Mesenchymal stem cell (in vitro differentiated cells and primary cell): ENCODE measurements at regions not wholly inside any gene's neighbourhood (a gene's known extent, or its start where the extent isn't known, plus 50 kb on each side); places are given as distances from the start of the nearest gene placed in this dataset.
"Not testable (repeated sequence)": the region's sequence is repeated elsewhere in the genome, so short reads cannot be mapped to it uniquely, and the experiment has no call there.

ENCODE experiments used
- DNase-seq: peaks from one replicate; pipeline ENCODE4 v3.0.0-alpha.2; 2013
- H2AFZ ChIP-seq: one replicate; pipeline ENCODE4 v1.6.1; 2013; ENCODE audit warnings: low read depth, mild to moderate bottlenecking, control low read depth, inconsistent platforms, low read length, moderate library complexity
- H2AK5ac ChIP-seq: 2 replicates; pipeline ENCODE4 v1.6.1; 2013; ENCODE audit warnings: low read length, moderate library complexity, mild to moderate bottlenecking, inconsistent platforms; ENCODE audit not compliant: severe bottlenecking
- H2BK120ac ChIP-seq: one replicate; pipeline ENCODE4 v1.6.1; 2013; ENCODE audit warnings: low read depth, mild to moderate bottlenecking, inconsistent platforms, low read length, moderate library complexity
- H2BK12ac ChIP-seq, 2 experiments: one replicate each; pipeline ENCODE4 v1.6.1; 2013; ENCODE audit warnings: inconsistent platforms in 2 of 2, low read length in 2 of 2, mild to moderate bottlenecking in 2 of 2, moderate library complexity in 2 of 2, control low read depth in 1 of 2
- H2BK15ac ChIP-seq: one replicate; pipeline ENCODE4 v1.6.1; 2013; ENCODE audit warnings: mild to moderate bottlenecking, low read depth, inconsistent platforms; ENCODE audit not compliant: poor library complexity, severe bottlenecking
- H2BK5ac ChIP-seq: 2 replicates; pipeline ENCODE4 v1.6.1; 2013; ENCODE audit warnings: low read depth, mild to moderate bottlenecking, low read length, control low read depth, inconsistent platforms; ENCODE audit not compliant: poor library complexity, severe bottlenecking
- H3K14ac ChIP-seq, 2 experiments: one replicate each; pipeline ENCODE4 v1.6.1; 2013; ENCODE audit warnings: inconsistent platforms in 2 of 2, low read length in 2 of 2, control low read depth in 1 of 2, mild to moderate bottlenecking in 1 of 2, moderate library complexity in 1 of 2
- H3K18ac ChIP-seq, 2 experiments: one replicate each; pipeline ENCODE4 v1.6.1; 2013; ENCODE audit warnings: inconsistent platforms in 2 of 2, low read length in 2 of 2, control low read depth in 1 of 2, low read depth in 1 of 2, mild to moderate bottlenecking in 1 of 2
- H3K23ac ChIP-seq, 2 experiments: one replicate each; pipeline ENCODE4 v1.6.1; 2013; ENCODE audit warnings: inconsistent platforms in 2 of 2, low read length in 2 of 2, mild to moderate bottlenecking in 2 of 2, moderate library complexity in 2 of 2, control low read depth in 1 of 2
- H3K27ac ChIP-seq: 2 replicates; pipeline ENCODE4 v1.5.1; 2013; ENCODE audit warnings: mild to moderate bottlenecking, moderate library complexity, low read length, control low read depth, inconsistent platforms; ENCODE audit not compliant: poor library complexity, severe bottlenecking
- H3K27me3 ChIP-seq, 2 experiments: 2 replicates each; pipeline versions ENCODE4 v1.6.1 to v1.7.0; 2013; ENCODE audit warnings: low read length in 2 of 2, mild to moderate bottlenecking in 2 of 2, moderate library complexity in 2 of 2, control low read depth in 1 of 2, inconsistent platforms in 1 of 2; ENCODE audit not compliant: control insufficient read depth in 1 of 2, insufficient read depth in 1 of 2
- H3K36me3 ChIP-seq, 2 experiments: 2 replicates each; pipeline versions ENCODE4 v1.6.1 to v1.7.0; 2013; ENCODE audit warnings: low read length in 2 of 2, control low read depth in 1 of 2, inconsistent platforms in 1 of 2, low read depth in 1 of 2, mild to moderate bottlenecking in 1 of 2; ENCODE audit not compliant: insufficient read depth in 2 of 2, control insufficient read depth in 1 of 2
- H3K4ac ChIP-seq, 2 experiments: one replicate each; pipeline ENCODE4 v1.6.1; 2013; ENCODE audit warnings: inconsistent platforms in 2 of 2, low read length in 2 of 2, mild to moderate bottlenecking in 2 of 2, moderate library complexity in 2 of 2, control low read depth in 1 of 2, low read depth in 1 of 2
- H3K4me1 ChIP-seq: 2 replicates; pipeline ENCODE4 v1.6.1; 2013; ENCODE audit warnings: low read depth, low read length, control low read depth; ENCODE audit not compliant: control insufficient read depth, insufficient read depth
- H3K4me2 ChIP-seq: 2 replicates; pipeline ENCODE4 v1.6.1; 2013; ENCODE audit warnings: low read length, mild to moderate bottlenecking, inconsistent platforms; ENCODE audit not compliant: poor library complexity, severe bottlenecking
- H3K4me3 ChIP-seq, 2 experiments: 2 replicates each; pipeline versions ENCODE4 v1.5.1 to v1.7.0; 2013; ENCODE audit warnings: low read length in 2 of 2, mild to moderate bottlenecking in 2 of 2, control low read depth in 1 of 2, low read depth in 1 of 2; ENCODE audit not compliant: insufficient read depth in 1 of 2
- H3K79me1 ChIP-seq: replicated peaks from 2 replicates; pipeline ENCODE4 v1.6.1; 2013; ENCODE audit warnings: mild to moderate bottlenecking, control low read depth, low read length, inconsistent platforms; ENCODE audit not compliant: poor library complexity, severe bottlenecking
- H3K9ac ChIP-seq: 2 replicates; pipeline ENCODE4 v1.7.0; 2013; ENCODE audit warnings: mild to moderate bottlenecking, low read length, moderate library complexity
- H3K9me3 ChIP-seq: 2 replicates; pipeline ENCODE4 v1.7.0; 2013; ENCODE audit warnings: mild to moderate bottlenecking, low read length; ENCODE audit not compliant: control insufficient read depth
- H4K8ac ChIP-seq: one replicate; pipeline ENCODE4 v1.6.1; 2013; ENCODE audit warnings: inconsistent platforms, mild to moderate bottlenecking, low read length, moderate library complexity
- H4K91ac ChIP-seq: one replicate; pipeline ENCODE4 v1.6.1; 2013; ENCODE audit warnings: mild to moderate bottlenecking, low read length, inconsistent platforms
- WGBS: methylation state at CpG from one replicate; pipeline ENCODE4 v1.1.7; 2013; ENCODE audit warnings: mixed read lengths; 5-methylcytosine and 5-hydroxymethylcytosine counted together

- DNase-seq, H2AK5ac ChIP-seq, H3K18ac ChIP-seq, H3K27me3 ChIP-seq, H3K9me3 ChIP-seq, H2BK5ac ChIP-seq, H3K14ac ChIP-seq, H4K8ac ChIP-seq, H2BK15ac ChIP-seq, H2AFZ ChIP-seq, H2BK120ac ChIP-seq, H3K4me1 ChIP-seq, H3K4ac ChIP-seq, H4K91ac ChIP-seq, H3K4me2 ChIP-seq, H3K27ac ChIP-seq, H3K9ac ChIP-seq, H3K79me1 ChIP-seq, H2BK12ac ChIP-seq, H3K4me3 ChIP-seq, H3K23ac ChIP-seq: not testable (repeated sequence)
- no CpG with 5 or more reads among the region's 3 CpGs for WGBS
- peaks cover 0 to 10% of the 10 kb centered on the region in 2 experiments for H3K36me3 ChIP-seq
These were observed 109.5 kb downstream of the FOXD4L6 start for GRCh38 chr9:41018948-41019347.

GRCh38 chr9:41016699-41017098 lies 111.8 kb downstream of the FOXD4L6 start:
- not testable (repeated sequence) for H3K18ac ChIP-seq, H3K4me1 ChIP-seq, DNase-seq, H2BK5ac ChIP-seq, H2BK120ac ChIP-seq, H3K4me3 ChIP-seq, H3K4ac ChIP-seq, H2AK5ac ChIP-seq, H2AFZ ChIP-seq, H2BK15ac ChIP-seq, H3K4me2 ChIP-seq, H3K23ac ChIP-seq, H4K8ac ChIP-seq, H3K79me1 ChIP-seq, H3K9me3 ChIP-seq, H3K27me3 ChIP-seq, H3K14ac ChIP-seq, H4K91ac ChIP-seq, H2BK12ac ChIP-seq, H3K27ac ChIP-seq, H3K9ac ChIP-seq
- H3K36me3 ChIP-seq = peaks cover 0 to 27% of the 10 kb centered on the region in 2 experiments
- WGBS = no CpG with 5 or more reads among the region's 2 CpGs

- H3K9me3 ChIP-seq, H2BK12ac ChIP-seq, H3K27ac ChIP-seq, H2BK120ac ChIP-seq, H4K8ac ChIP-seq, H3K23ac ChIP-seq, H3K79me1 ChIP-seq, H3K27me3 ChIP-seq, H3K4me2 ChIP-seq, DNase-seq, H3K4me3 ChIP-seq, H3K9ac ChIP-seq, H4K91ac ChIP-seq, H3K4me1 ChIP-seq, H3K14ac ChIP-seq, H2BK5ac ChIP-seq, H2AK5ac ChIP-seq, H3K4ac ChIP-seq, H2AFZ ChIP-seq, H2BK15ac ChIP-seq, H3K18ac ChIP-seq: not testable (repeated sequence)
- H3K36me3 ChIP-seq = peaks cover 0 to 23% of the 10 kb centered on the region in 2 experiments
- 67% methylated on average over 5 of the region's 8 CpGs for WGBS
These were observed 128.4 kb downstream of the FOXD4L6 start for GRCh38 chr9:40999952-41000700.

- 80% methylated on average over 3 of the region's 4 CpGs for WGBS
- not testable (repeated sequence) for H2BK15ac ChIP-seq, H3K4me2 ChIP-seq
These were observed 133.0 kb downstream of the FOXD4L6 start for GRCh38 chr9:40995490-40995889.

More at GRCh38 chr9:40995490-40995889, 133.0 kb downstream of the FOXD4L6 start:
- H4K91ac ChIP-seq, H3K27me3 ChIP-seq, H3K4me1 ChIP-seq, H3K23ac ChIP-seq, H3K4ac ChIP-seq, H2AK5ac ChIP-seq, H2BK12ac ChIP-seq, DNase-seq, H2BK5ac ChIP-seq, H3K9ac ChIP-seq, H3K9me3 ChIP-seq, H2BK120ac ChIP-seq, H3K18ac ChIP-seq, H4K8ac ChIP-seq, H3K27ac ChIP-seq, H3K14ac ChIP-seq, H2AFZ ChIP-seq, H3K79me1 ChIP-seq, H3K4me3 ChIP-seq: not testable (repeated sequence)
- H3K36me3 ChIP-seq = peaks cover 0 to 19% of the 10 kb centered on the region in 2 experiments
